Fibroblast of skin of left quadriceps (primary cell): ENCODE measurements at regions not wholly inside any gene's neighbourhood (a gene's known extent, or its start where the extent isn't known, plus 50 kb on each side); places are given as distances from the start of the nearest gene placed in this dataset.
"Not testable (repeated sequence)": the region's sequence is repeated elsewhere in the genome, so short reads cannot be mapped to it uniquely, and the experiment has no call there.

Experiments
- DNase-seq, 2 experiments: peaks; one replicate each; pipeline ENCODE4 v3.0.0-alpha.2; 2013; ENCODE audit warnings: low read depth in 2 of 2

- DNase-seq, result no peak
Observed at GRCh38 chr2:194395818-194396217, 1261.2 kb upstream of the SLC39A10 start.

GRCh38 chr2:194385376-194385775 lies 1271.7 kb upstream of the SLC39A10 start:
- no peak for DNase-seq

- DNase-seq, result no peak
Observed at GRCh38 chr2:194383401-194383800, 1273.6 kb upstream of the SLC39A10 start.

- DNase-seq, result no peak
Observed at GRCh38 chr2:194382221-194382620, 1274.8 kb upstream of the SLC39A10 start.

- DNase-seq, result no peak
Observed at GRCh38 chr2:194380011-194380410, 1277.0 kb upstream of the SLC39A10 start.

GRCh38 chr2:194367390-194367789 lies 1289.6 kb upstream of the SLC39A10 start:
- DNase-seq, result not testable (repeated sequence)

GRCh38 chr2:194363878-194364277 lies 1293.1 kb upstream of the SLC39A10 start:
- no peak for DNase-seq

GRCh38 chr2:194363295-194363694 lies 1293.7 kb upstream of the SLC39A10 start:
- no peak for DNase-seq

- no peak for DNase-seq
Observed at GRCh38 chr2:194352505-194352904, 1304.5 kb upstream of the SLC39A10 start.

- DNase-seq, result no peak
Observed at GRCh38 chr2:194346193-194346592, 1310.8 kb upstream of the SLC39A10 start.

GRCh38 chr2:194345347-194345746 lies 1311.7 kb upstream of the SLC39A10 start:
- no peak for DNase-seq

GRCh38 chr2:194343167-194343566 lies 1313.9 kb upstream of the SLC39A10 start:
- DNase-seq, result no peak

GRCh38 chr2:194332799-194333490 lies 1324.1 kb upstream of the SLC39A10 start:
- no peak for DNase-seq

- DNase-seq, result no peak
Observed at GRCh38 chr2:194328456-194328855, 1328.6 kb upstream of the SLC39A10 start.

- no peak for DNase-seq
Observed at GRCh38 chr2:194327196-194327888, 1329.7 kb upstream of the SLC39A10 start.

GRCh38 chr2:194323740-194324139 lies 1333.3 kb upstream of the SLC39A10 start:
- DNase-seq, result no peak

GRCh38 chr2:194320520-194320919 lies 1336.5 kb upstream of the SLC39A10 start:
- DNase-seq, result no peak

GRCh38 chr2:194319222-194319992 lies 1337.6 kb upstream of the SLC39A10 start:
- DNase-seq, result no peak

GRCh38 chr2:194314042-194314441 lies 1343.0 kb upstream of the SLC39A10 start:
- no peak for DNase-seq

GRCh38 chr2:194304191-194304590 lies 1352.8 kb upstream of the SLC39A10 start:
- no peak for DNase-seq

- no peak for DNase-seq
Observed at GRCh38 chr2:194301946-194302345, 1355.1 kb upstream of the SLC39A10 start.

GRCh38 chr2:194294156-194294555 lies 1362.9 kb upstream of the SLC39A10 start:
- DNase-seq, result no peak

GRCh38 chr2:194291104-194291503 lies 1365.9 kb upstream of the SLC39A10 start:
- DNase-seq, result no peak
